Lower leg skin (tissue), 3 donors: ENCODE measurements at regions not wholly inside any gene's neighbourhood (a gene's known extent, or its start where the extent isn't known, plus 50 kb on each side); places are given as distances from the start of the nearest gene placed in this dataset.
"Not testable (repeated sequence)": the region's sequence is repeated elsewhere in the genome, so short reads cannot be mapped to it uniquely, and the experiment has no call there.

Experiments
- CTCF ChIP-seq, 3 donors: fragments of 450-650 bp; IDR thresholded peaks; one replicate each; pipeline ENCODE4 v1.5.1; 2016; ENCODE audit warnings: antibody characterized with exemption in 3 of 3, mild to moderate bottlenecking in 3 of 3, moderate library complexity in 2 of 3
- POLR2A ChIP-seq, 2 donors: fragments of 450-650 bp; IDR thresholded peaks; one replicate each; pipeline ENCODE4 v1.6.1; 2016 to 2017; ENCODE audit warnings: antibody characterized with exemption in 2 of 2, mild to moderate bottlenecking in 1 of 2, moderate library complexity in 1 of 2

DNA sequence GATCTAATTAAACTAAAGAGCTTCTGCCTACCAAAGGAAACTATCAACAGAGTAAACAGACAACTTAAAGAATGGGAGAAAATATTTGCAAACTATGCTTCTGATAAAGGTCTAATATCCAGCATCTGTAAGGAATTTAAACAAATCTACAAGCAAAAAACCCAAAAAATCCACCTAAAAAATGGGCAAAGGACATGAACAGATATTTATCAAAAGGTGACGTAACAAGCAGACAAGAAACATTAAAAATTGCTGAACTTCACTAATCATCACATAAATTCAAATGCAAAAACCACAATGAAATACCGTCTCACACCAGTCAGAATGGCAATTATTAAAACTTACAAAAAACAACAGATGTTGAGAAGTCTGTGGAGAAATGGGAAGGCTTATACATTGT, 498.6 kb upstream of the TPTE start:
- not testable (repeated sequence) for TF ChIP-seq CTCF, POLR2A (IDR thresholded peaks at IDR 0.05)
